Pancreas (tissue), 10 donors: ENCODE measurements at regions not wholly inside any gene's neighbourhood (a gene's known extent, or its start where the extent isn't known, plus 50 kb on each side); places are given as distances from the start of the nearest gene placed in this dataset.

Experiments
- ATAC-seq, 4 donors: fragments of 200-7000 bp; cut with Tn5 transposase; one replicate each; pipeline versions ENCODE4 v1.8.0 to v1.9.1; 2020; ENCODE audit warnings: mild to moderate bottlenecking in 4 of 4, moderate library complexity in 4 of 4
- DNase-seq, 6 donors: peaks; one replicate each; pipeline ENCODE4 v3.0.0-alpha.2; 2020
- FAIRE-seq: peaks from 2 replicates; lab custom pipeline; 2012; peaks lifted over from hg19 to GRCh38; lab: Jason Lieb, UNC
- H3K27ac ChIP-seq, 4 donors: fragments of 200-600 bp; sonication (generic); 1 replicate in 3 of 4; 2 replicates in 1 of 4; pipeline versions ENCODE4 v1.5.0 to v1.8.0; 2020
- H3K27me3 ChIP-seq, 4 donors: fragments of 200-600 bp; one replicate each; pipeline ENCODE4 v1.8.0; 2021
- H3K36me3 ChIP-seq, 3 donors: fragments of 200-600 bp; sonication (generic) in 1 of 3; one replicate each; pipeline versions ENCODE4 v1.5.0 to v1.8.0; 2020 to 2021
- H3K4me1 ChIP-seq, 3 donors: fragments of 200-600 bp; one replicate each; pipeline ENCODE4 v1.8.0; 2021
- H3K4me3 ChIP-seq, 4 donors: fragments of 200-600 bp; sonication (generic) in 2 of 4; one replicate each; pipeline versions ENCODE4 v1.5.0 to v1.8.0; 2020 to 2021
- H3K9me3 ChIP-seq, 4 donors: fragments of 200-600 bp; one replicate each; pipeline ENCODE4 v1.8.0; 2021
- WGBS, 2 donors: extraction: QIAGEN DNeasy Blood & Tissue Kit; methylation state at CpG; one replicate each; pipeline ENCODE4 v1.1.7; 2013; 5-methylcytosine and 5-hydroxymethylcytosine counted together
- intact Hi-C, 3 donors: fragments of 100-400 bp; cut with DNase I; formaldehyde crosslinking; loops; one replicate each; pipeline versions ENCODE4 v1.11.1 to v1.14.2; 2022
- TF ChIP-seq, protein P1 (sequence below), 4 donors: fragments of 200-600 bp; sonication (generic) in 3 of 4; IDR thresholded peaks; one replicate each; pipeline versions ENCODE4 v1.5.0 to v1.8.0; 2021; ENCODE audit warnings: antibody characterized with exemption in 4 of 4
- donor health status: healthy with polysubstance abuse.
- donor health status: DM: no; HTN: no; CAD: no; lungs with moderate emphysema.
- donor health status: DM: no; HTN: no; CAD: no.
- donor health status: control.
- donor health status: control.
- donor health status: Bipolar disorder and iron deficiency.
- donor health status: DM: yes; HTN: yes; CAD: no.
- donor health status: DM: no; HTN: no; CAD: no.
- donor health status: DM: no; HTN: no; CAD: no.
- donor health status: DM: yes; HTN: yes; CAD: no.

DNA sequence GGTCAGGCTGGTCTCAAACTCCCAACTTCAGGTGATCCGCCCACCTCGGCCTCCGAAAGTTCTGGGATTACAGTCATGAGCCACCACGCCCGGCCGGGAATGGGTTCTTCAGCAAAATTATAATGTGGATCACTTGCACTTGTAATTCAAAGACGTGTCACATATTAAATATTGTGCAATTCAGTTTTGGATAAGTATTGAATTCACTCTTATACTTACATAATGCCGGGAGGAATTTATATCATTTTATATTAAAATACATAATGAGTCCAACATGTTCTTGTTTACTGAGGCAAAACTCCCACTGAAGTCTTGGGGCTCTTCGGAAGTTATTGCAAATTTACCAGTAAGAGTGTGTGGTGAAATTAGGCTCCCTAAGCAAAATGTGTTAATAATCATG is 635.2 kb upstream of the LUZP2 start:
- no peak for FAIRE-seq
- H3K4me1 ChIP-seq, result no peaks in the 10 kb centered on the region
- intact Hi-C loops, result no loop called here
- H3K27me3 ChIP-seq, result no peaks in the 10 kb centered on the region
- ATAC-seq, result no peak
- 85 to 88% methylated on average over 9 of the region's 9 CpGs for WGBS, 2 donors
- H3K9me3 ChIP-seq, result no peaks in the 10 kb centered on the region
- no peak overlapping the region for H3K27ac ChIP-seq
- no peaks in the 10 kb centered on the region for H3K36me3 ChIP-seq
- H3K4me3 ChIP-seq, result no peak overlapping the region
- TF ChIP-seq, protein P1, sequence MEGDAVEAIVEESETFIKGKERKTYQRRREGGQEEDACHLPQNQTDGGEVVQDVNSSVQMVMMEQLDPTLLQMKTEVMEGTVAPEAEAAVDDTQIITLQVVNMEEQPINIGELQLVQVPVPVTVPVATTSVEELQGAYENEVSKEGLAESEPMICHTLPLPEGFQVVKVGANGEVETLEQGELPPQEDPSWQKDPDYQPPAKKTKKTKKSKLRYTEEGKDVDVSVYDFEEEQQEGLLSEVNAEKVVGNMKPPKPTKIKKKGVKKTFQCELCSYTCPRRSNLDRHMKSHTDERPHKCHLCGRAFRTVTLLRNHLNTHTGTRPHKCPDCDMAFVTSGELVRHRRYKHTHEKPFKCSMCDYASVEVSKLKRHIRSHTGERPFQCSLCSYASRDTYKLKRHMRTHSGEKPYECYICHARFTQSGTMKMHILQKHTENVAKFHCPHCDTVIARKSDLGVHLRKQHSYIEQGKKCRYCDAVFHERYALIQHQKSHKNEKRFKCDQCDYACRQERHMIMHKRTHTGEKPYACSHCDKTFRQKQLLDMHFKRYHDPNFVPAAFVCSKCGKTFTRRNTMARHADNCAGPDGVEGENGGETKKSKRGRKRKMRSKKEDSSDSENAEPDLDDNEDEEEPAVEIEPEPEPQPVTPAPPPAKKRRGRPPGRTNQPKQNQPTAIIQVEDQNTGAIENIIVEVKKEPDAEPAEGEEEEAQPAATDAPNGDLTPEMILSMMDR (IDR thresholded peaks at IDR 0.05), result no peak
- DNase-seq, result no peak

DNA sequence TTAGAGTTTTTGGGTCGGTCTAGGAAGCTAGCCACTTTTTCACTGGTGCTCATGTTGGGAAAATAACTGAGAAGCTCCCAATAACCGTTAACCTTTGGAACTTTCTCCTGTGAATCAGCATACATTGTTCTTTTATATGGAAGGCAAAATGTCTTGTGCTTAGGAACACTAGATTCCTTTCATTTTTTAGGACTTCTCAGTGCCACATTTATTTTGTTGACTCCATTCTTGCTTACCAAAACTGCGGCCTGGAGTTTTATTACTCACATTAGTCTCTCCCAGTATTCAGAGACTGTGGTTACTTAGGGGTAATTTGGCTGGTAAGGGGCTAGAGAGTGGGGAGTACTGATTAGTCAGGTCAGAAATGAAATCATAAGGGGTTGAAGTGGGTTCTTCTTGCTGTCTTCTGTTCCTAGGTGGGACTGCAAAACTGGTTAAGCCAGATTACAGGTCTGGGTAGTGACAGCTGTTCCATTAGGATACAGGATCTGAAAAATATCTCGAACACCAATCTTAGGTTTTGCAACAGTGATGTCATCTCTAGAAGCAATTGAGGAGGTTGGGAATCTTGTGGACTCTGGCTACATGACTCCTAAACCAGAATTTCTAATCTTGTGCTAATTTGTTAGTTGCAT is 631.4 kb upstream of the LUZP2 start:
- no peak for ATAC-seq
- no peak for FAIRE-seq
- H3K27ac ChIP-seq, result no peak overlapping the region
- H3K4me3 ChIP-seq, result no peak overlapping the region
- H3K36me3 ChIP-seq, result no peaks in the 10 kb centered on the region
- WGBS, 2 donors, result 54 to 61% methylated on average over 4 of the region's 4 CpGs
- DNase-seq, result no peak
- H3K9me3 ChIP-seq, result no peaks in the 10 kb centered on the region
- no peaks in the 10 kb centered on the region for H3K27me3 ChIP-seq
- no peaks in the 10 kb centered on the region for H3K4me1 ChIP-seq
- intact Hi-C loops, result no loop called here
- TF ChIP-seq, protein P1 (IDR thresholded peaks at IDR 0.05), result no peak

DNA sequence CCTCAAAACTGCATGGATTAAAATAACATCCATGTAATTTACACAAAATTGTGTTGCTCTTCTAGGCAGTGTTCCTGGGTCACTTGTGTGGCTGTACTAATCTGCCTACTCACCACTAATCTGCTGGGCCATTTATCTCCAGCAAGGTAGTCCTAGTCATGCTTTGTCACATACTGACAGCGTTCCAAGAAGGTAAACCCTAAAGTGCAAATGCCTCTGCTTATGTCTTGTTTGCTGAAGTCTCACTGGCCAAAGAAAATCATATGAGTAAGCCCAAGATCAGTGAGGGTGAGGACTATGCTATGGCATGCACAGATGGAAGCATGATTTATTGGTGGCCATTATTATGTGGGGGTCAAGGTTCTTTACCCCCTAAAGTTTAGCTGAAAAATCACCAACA is 630.2 kb upstream of the LUZP2 start:
- ATAC-seq (no peak), FAIRE-seq (no peak), DNase-seq (no peak)
- intact Hi-C loops, result no loop called here
- H3K4me3 ChIP-seq, result no peak overlapping the region
- no peaks in the 10 kb centered on the region for H3K27me3 ChIP-seq
- TF ChIP-seq, protein P1 (IDR thresholded peaks at IDR 0.05), result no peak
- 41 to 44% methylated on average over 1 of the region's 1 CpG for WGBS, 2 donors
- no peaks in the 10 kb centered on the region for H3K9me3 ChIP-seq
- no peaks in the 10 kb centered on the region for H3K36me3 ChIP-seq
- no peak overlapping the region for H3K27ac ChIP-seq
- no peaks in the 10 kb centered on the region for H3K4me1 ChIP-seq

DNA sequence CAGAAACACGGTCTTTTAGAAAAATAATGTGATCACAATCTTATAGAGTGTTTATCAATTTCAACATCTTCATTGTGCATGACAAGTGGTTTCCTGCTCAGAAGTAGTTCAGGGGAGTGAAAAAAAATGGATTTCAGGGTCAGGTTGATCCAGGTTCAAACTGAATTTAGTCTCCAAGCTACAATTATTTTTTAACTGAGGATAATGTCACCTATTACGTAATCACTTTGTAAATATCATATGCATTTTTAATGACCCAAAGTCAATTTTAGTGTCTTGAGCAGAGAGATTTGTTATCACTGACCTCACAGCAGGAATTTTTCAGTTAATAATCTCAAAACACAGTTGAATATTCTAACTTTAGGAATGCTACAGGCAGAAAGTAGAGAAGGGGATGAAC is 627.2 kb upstream of the LUZP2 start:
- H3K4me3 ChIP-seq, result no peak overlapping the region
- WGBS, 2 donors, result 59 to 68% methylated on average over 2 of the region's 2 CpGs
- no peaks in the 10 kb centered on the region for H3K36me3 ChIP-seq
- no peak overlapping the region for H3K27ac ChIP-seq
- TF ChIP-seq, protein P1 (IDR thresholded peaks at IDR 0.05), result no peak
- no peaks in the 10 kb centered on the region for H3K27me3 ChIP-seq
- ATAC-seq, result no peak
- H3K4me1 ChIP-seq, result no peaks in the 10 kb centered on the region
- intact Hi-C loops, result no loop called here
- no peak for DNase-seq
- no peak for FAIRE-seq
- no peaks in the 10 kb centered on the region for H3K9me3 ChIP-seq

DNA sequence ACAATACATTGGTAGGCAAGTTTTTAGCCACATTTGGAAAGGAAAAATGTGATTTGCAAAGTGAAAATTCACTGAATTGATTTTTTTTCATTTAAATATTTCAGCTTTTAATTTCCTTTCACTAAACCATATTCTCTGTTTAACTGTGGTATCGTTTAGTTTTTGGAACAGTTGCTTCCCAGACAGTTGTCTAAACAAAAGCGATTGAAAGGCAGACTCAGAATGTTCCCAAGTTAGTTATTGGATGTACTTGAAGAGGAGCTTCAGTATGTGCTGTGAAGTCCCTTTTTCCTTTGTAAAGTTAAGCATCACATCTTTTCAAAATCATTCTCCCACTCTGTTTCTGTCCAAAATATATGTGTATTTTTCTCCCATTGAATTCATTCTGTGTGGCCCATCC is 623.4 kb upstream of the LUZP2 start:
- intact Hi-C loops, result no loop called here
- ATAC-seq, result no peak

More for the DNA sequence above, 623.4 kb upstream of the LUZP2 start:
- Histone ChIP-seq H3K27ac (no peak overlapping the region), H3K36me3 (no peaks in the 10 kb centered on the region), H3K27me3 (no peaks in the 10 kb centered on the region), H3K4me3 (no peak overlapping the region), H3K4me1 (no peaks in the 10 kb centered on the region), H3K9me3 (no peaks in the 10 kb centered on the region)
- no peak for DNase-seq
- 53 to 63% methylated on average over 2 of the region's 2 CpGs for WGBS, 2 donors
- no peak for FAIRE-seq
- TF ChIP-seq, protein P1 (IDR thresholded peaks at IDR 0.05), result no peak
